ENCODE measurements at regions not wholly inside any gene's neighbourhood (a gene's known extent, or its start where the extent isn't known, plus 50 kb on each side); places are given as distances from the start of the nearest gene placed in this dataset.

DNA sequence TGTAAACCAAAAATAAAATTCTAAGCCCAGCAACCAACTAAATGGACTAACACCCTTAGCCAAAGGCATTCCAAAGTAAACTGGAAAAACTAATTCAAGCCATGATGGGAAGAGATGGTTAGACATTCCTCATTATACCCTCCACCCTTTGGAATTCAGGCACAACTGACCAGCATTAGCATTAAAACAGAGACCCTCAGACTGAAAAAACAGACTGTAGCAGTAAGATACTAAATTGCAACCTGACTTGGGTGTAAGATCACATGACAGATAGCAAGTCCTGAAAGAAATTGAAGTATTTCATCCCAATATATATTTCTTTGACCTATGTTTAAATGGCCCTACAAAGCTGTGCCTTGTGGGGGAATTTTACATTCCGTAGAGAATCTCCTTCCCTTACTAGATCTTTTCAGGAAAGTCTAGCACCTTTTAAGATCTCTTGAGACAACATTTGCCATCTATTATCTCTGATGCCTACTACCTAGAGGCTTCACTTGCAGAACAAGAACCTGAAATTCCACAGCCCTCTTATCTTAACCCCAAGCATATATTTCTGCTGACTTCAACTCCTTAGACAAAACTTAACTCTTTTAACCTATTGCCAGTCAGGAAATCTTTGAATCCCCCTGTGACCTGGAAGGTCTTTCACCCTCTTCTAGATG, 750.2 kb upstream of the IGFBP3 start:
- TF ChIP-seq, protein P1, sequence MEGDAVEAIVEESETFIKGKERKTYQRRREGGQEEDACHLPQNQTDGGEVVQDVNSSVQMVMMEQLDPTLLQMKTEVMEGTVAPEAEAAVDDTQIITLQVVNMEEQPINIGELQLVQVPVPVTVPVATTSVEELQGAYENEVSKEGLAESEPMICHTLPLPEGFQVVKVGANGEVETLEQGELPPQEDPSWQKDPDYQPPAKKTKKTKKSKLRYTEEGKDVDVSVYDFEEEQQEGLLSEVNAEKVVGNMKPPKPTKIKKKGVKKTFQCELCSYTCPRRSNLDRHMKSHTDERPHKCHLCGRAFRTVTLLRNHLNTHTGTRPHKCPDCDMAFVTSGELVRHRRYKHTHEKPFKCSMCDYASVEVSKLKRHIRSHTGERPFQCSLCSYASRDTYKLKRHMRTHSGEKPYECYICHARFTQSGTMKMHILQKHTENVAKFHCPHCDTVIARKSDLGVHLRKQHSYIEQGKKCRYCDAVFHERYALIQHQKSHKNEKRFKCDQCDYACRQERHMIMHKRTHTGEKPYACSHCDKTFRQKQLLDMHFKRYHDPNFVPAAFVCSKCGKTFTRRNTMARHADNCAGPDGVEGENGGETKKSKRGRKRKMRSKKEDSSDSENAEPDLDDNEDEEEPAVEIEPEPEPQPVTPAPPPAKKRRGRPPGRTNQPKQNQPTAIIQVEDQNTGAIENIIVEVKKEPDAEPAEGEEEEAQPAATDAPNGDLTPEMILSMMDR (conservative IDR thresholded peaks at IDR 0.05; ENCODE audit: low read depth, low read length), result no peak
- no peak overlapping the region for H3K4me3 ChIP-seq (ENCODE audit: low read length)
- DNase-seq (ENCODE audit: low read depth), result no peak

DNA sequence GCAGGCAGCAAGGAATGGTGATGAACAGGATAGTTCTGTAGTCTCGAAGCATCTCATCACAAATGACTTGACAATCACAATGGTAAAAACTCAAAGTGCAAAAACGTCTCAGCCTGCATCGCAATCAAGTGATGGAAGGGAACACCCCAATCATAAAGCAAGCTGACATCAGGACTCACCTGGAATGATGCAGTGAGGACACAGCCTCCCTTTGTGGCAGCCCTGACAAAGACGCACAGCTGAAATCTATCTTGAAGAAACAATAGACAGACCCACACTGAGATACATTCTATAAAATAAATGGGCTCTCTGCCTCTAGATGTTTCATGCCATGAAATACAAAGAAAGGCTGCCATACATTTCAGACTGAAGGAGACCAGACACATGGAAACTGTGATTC, 748.0 kb upstream of the IGFBP3 start:
- DNase-seq (ENCODE audit: low read depth), result no peak
- no peak overlapping the region for H3K4me3 ChIP-seq (ENCODE audit: low read length)
- TF ChIP-seq, protein P1 (conservative IDR thresholded peaks at IDR 0.05; ENCODE audit: low read depth, low read length), result no peak

DNA sequence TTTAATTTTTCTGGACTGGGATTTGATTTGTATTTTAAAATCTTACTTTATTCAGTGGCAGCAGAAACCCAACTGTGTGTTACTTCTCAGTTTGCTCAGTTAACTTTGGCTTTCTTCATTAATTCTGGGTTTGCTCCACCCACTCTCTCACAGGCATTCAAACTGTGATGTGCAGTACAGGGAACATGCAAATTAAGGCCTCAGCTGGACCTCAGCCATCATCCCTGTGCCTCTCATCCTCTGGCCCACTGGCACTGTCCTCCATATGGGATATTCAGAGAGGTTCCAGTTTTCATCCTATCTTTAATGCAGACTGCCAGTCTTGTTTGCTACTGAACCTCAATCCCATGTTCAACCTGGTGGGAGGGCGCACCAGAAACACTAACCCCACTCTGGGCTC, 743.4 kb upstream of the IGFBP3 start:
- TF ChIP-seq, protein P1 (conservative IDR thresholded peaks at IDR 0.05; ENCODE audit: low read depth, low read length), result no peak
- no peak for DNase-seq (ENCODE audit: low read depth)
- H3K4me3 ChIP-seq (ENCODE audit: low read length), result no peak overlapping the region

DNA sequence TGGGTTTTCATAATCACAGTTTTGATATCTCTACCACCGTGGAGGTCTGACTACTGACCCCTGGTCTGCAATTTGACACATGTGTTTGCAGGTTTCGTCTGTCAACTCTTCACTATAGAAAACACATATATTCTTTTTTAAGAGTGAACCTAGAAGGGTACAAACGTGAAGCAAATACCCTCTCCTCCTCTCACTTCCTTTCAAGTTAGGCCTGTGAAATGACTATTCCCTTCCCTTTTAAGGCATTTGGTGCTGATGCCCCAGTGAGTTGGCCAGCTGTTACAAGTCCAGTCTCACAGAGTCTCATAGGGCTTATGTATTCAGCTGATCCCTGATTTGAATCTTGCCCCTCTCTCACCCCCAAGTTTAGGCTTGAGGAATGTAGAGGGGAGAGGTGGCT, 742.0 kb upstream of the IGFBP3 start:
- H3K4me3 ChIP-seq (ENCODE audit: low read length), result no peak overlapping the region
- no peak for DNase-seq (ENCODE audit: low read depth)
- TF ChIP-seq, protein P1 (conservative IDR thresholded peaks at IDR 0.05; ENCODE audit: low read depth, low read length), result no peak

DNA sequence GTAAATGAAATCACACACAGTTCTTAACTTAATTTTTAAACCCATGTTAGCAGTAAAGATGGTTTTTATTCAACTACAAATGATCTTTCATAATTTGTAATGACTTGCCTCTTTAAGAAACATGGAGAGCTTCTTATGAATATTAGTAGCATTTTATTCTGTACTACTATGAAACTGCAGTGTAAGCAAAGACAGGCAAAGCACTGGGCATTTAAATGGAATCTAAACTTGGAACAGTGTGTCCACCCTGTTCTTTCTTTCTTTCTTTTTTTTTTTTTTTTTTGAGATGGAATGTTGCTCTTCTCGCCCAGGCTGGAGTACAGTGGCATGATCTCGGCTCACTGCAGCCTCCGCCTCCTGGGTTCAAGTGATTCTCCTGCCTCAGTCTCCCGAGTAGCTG, 740.4 kb upstream of the IGFBP3 start:
- H3K4me3 ChIP-seq (ENCODE audit: low read length), result no peak overlapping the region
- DNase-seq (ENCODE audit: low read depth), result no peak
- TF ChIP-seq, protein P1 (conservative IDR thresholded peaks at IDR 0.05; ENCODE audit: low read depth, low read length), result no peak

DNA sequence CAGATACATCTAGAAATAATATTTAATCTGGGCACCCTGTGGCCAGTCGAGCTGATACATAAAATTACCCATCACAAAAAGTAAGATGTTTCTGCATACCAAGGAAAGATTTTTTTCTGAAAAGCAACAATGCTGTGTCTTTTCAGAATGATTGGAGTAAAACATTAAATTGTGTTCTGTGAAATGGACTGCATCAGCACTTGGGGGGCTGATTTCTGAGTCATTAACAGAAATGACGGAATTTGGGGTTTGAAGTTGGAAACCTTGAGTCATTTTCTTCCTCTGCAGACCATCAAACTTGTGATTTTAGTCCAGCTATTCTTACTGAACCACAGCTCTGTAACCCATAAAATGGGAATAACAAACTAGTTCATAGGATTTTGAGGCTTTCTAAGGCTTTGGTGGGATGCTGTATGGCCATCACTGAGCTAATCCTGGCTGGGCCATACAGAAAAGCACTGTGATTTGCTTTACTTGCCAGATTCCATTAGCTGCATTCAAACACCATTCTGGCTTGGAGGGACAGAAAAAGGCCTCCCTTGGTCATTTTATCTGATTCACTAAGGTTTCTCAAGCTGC, 739.4 kb upstream of the IGFBP3 start:
- no peak overlapping the region for H3K4me3 ChIP-seq (ENCODE audit: low read length)
- TF ChIP-seq, protein P1 (conservative IDR thresholded peaks at IDR 0.05; ENCODE audit: low read depth, low read length), result no peak
- DNase-seq (ENCODE audit: low read depth), result no peak

DNA sequence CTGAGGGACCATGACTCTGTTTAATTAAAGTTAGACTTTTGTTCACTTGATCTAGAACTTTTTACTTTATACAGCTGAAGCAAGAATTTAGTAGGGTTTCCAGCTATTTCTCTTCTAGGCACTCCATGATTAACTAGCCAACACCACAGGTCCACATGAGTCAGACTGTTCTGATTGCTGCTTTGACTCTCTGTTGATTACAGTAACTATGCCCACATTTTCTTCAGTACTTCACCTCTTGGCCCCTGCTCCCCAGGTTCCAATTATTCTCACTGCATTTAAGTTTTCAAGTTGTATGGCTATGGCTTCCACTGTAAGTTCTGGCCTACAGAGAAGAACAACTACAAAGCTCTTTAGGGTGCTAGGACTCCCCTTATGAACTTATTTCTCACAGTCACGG, 737.2 kb upstream of the IGFBP3 start:
- DNase-seq (ENCODE audit: low read depth), result no peak
- no peak overlapping the region for H3K4me3 ChIP-seq (ENCODE audit: low read length)
- TF ChIP-seq, protein P1 (conservative IDR thresholded peaks at IDR 0.05; ENCODE audit: low read depth, low read length), result no peak

All from retinal pigment epithelial cell (primary cell).